Activated T-cell treated with anti-CD3 and anti-CD28 coated beads for 4 hours (primary cell): ENCODE measurements at regions not wholly inside any gene's neighbourhood (a gene's known extent, or its start where the extent isn't known, plus 50 kb on each side); places are given as distances from the start of the nearest gene placed in this dataset.
"Not testable (repeated sequence)": the region's sequence is repeated elsewhere in the genome, so short reads cannot be mapped to it uniquely, and the experiment has no call there.

ENCODE experiments used
- DNase-seq: peaks from one replicate; pipeline ENCODE4 v3.0.0-alpha.2; 2020

DNA sequence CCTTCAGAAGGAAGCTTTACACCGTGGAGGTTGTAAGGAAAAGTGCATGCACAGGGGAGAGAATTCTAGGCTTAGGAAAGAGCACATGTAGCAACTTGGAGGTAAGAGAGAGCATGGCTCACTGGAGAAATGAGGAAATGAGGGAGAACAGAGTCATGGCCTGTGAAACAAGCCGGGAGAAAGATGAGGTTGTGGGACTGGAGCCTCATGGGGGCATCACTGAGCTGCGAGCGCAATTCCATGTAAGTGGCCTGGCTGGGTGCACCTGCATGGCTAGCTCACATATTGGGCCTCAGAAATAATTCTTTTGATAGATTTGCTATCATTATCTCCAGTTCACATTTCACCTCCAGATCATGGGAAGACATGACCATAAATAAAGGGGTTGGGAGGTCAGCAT is 785.5 kb upstream of the RAB6C start:
- DNase-seq, result no peak

DNA sequence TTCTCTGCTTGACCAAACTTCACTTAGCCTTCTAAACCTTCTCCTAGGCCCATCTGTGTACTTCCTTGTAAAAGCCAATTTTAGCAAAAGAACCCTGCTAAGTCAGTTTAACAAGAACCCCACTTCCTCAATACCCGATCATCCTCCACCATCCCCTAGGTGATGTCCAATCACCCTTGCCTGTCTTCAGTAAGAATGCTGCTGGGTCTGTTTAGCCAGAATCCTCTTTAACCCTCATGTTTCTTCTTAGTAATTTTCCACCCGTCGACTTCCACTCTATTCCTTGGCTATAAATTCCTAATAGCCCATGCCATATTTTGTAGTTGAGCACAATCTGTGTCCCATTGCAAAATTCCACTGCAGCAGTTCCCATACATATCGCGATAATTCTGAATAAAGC is 780.0 kb upstream of the RAB6C start:
- DNase-seq, result no peak

DNA sequence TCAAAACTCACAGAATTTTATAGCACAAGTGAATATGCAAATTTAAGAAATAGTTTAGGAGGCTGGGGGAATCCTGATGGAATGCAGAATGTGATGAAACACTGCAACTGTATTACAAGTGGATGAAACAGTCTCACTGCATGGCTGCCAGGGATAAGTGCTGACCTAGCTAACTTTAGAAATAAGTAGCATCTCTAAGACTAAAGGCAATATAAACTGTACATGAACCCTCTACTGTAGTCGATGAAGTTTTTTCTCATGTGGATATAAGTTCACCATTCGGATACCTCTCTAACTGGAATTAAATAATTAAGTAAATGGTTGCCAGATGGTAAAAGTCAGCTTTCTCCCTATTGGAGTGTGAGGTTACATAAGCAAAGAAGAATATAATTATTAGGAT is 777.8 kb upstream of the RAB6C start:
- DNase-seq, result no peak

DNA sequence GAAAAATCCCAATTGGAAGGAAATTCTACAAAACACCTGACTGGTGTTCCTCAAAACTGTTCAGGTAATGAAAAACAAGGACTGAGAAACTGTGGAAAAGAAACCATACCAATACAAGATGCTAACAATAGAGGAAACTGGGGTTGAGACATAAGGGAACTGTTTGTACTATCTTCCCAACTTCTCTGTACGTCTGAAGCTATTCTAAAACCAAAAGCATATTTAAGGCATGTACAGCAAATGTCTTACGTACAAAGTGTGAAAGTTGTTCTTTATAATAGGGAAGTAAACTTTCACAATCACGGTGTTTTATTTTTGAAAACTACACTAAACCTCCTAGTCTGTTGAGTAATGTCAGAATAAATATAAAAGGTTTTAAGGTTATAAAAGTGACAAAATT is 776.1 kb upstream of the RAB6C start:
- no peak for DNase-seq

DNA sequence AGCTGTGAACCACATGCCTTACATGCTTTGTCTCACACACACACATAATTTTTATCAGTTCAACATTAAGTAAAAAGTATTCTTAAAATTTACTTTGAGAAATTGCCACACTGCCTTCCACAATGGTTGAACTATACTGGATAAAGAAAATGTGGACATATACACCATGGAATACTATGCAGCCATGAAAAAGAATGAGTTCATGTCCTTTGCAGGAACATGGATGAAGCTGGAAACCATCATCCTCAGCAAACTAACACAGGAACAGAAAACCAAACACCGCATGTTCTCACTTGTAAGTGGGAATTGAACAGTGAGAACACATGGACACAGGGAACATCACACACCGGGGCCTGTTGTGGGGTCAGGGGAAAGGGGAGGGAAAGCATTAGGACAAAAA is 774.9 kb upstream of the RAB6C start:
- not testable (repeated sequence) for DNase-seq

DNA sequence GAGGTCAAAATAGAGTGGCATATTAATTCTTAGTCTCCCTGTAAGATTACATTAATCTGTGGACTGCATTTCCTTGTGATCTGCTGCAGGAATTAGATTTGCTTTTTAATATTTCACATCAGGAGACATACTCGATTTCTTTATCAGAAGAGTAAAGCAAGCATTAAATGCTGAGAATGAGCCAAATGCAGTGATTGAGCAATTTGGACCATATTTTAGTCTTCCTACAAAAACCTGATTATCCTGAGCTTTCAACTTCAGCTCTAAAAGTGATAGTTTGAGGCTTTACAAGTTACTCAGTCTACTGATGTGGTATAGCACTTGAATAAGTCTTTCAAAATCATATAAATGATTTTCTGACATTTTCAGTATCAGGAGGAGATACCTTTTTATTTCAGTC is 774.3 kb upstream of the RAB6C start:
- no peak for DNase-seq

DNA sequence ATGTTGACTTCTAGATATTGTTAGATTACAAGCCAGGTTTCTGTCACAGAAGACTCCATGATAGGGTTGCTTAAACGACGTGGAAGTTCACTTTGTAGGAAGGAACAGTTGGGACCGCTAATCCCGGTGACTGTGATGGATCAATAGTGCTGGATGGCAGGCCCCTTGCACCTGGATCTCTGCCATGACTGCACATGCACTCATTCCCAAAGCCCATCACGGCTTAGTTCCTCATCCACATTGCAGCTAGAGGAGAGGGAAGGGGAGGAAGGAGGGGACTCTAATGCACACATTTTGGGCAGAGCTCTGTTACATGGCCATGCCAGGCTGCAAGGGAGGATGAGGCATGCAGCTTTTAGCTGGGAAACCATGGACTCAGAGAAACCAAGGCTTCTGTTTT is 773.7 kb upstream of the RAB6C start:
- no peak for DNase-seq

DNA sequence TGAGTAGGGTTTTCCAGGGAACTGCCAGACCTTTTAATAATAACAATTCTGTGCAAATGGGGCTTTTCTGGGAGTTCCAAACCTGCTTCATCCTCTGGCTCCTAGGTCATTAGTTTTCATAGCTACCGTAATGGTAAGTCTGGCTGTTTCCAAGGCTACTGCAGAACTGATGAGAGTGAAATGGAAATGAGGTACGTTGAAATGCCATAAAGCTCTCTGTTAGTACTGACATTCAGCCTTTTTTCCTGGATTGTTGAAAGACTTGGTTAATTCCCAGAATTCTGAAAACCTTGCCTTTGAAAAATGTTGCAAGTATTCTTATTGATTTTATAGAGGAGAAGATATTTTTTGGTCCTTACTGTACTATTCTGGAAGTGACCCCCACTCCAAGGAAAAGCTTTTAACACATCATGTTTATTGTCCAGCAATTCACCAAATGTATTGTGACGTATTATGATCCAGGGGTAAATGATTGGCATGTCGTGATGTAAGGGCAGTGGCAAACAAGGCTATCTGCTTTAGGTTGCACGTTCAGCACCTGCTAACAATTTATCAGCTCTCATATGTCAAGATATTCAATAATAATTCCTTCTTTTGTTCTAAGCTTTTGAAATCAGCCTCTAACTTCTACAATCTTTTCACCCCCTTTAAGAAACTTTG is 767.0 kb upstream of the RAB6C start:
- no peak for DNase-seq

DNA sequence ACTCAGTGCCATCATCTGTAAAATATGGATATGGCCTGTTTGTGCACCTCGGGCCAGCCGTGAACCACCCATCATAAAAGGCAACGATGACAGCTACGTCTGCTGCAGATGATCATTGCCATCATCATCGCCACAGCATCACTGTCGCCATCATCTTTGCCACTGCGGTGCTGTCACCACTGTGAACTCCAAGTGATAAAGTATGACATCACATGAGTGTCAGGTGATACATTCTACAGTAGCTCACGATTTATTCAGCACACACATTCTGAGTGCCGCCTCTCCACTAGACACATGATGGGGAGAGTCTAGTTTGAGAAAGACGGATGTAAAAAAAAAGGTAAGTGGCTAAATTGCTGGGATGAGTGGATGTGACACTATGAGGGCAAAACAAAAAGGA is 755.4 kb upstream of the RAB6C start:
- no peak for DNase-seq

DNA sequence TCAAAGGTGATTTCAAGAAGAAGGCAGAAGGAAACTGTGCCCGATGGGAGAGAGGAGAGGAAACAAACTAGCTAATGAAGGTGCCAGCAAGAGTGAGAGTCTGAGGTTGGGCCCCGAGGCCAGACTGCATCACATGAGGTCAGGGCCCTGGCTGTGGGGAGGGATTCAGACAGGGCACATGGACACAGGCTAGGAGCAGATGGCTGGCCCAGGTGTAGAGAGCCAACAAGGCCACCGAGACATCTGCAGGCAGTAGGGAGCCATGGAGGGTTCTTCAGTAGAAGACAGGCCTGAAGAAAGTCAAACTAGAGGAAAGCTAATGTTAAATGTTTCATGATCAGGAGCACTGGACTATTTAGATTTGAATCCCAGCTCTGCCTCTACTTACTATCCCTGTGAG is 755.0 kb upstream of the RAB6C start:
- no peak for DNase-seq

DNA sequence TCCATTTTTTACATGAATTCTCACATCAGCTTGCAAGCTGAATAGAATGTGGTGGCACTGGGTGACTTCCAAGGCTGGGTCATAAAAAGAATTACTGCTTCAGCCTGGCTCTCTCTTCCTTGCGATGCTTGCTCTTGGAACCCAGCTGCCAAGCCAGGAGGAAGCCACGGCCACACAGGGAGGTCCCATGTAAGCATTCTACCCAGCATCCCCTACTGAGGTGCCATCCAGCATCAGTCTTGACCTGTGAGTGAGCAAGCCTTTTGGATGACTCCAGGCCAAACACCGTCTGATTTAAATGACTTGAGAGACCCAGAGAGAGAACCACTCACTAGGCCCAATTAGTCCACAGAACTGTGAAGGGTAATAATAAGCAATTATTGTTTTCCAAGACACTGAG is 750.3 kb upstream of the RAB6C start:
- no peak for DNase-seq

DNA sequence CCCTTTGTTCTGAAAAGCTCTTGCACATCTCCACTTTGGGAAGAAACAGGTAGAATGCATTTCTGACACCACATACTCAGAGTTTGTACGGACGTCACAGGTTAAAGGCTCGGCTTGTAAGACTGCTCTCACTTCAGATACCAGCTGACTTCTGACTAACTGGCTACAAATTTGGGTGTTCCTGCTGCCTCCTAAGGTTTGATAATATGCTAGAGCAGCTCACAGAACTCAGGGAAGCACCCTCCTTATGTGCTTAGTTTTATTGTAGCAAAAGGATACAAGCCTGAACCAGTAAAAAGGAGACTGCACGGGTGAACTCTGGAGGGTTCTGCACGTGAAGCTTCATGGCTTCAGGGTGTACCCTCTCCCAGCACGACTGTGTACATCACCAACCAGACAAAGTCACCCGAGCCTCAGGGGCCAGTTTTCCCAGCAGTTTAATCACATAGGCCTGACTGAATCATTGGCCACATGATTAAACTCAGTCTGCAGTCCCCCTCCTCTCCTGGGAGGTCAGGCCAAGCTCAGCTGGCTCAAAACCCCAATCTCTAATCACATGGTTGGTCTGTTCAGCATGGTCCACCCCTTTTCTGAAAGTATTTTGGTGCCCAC is 749.5 kb upstream of the RAB6C start:
- no peak for DNase-seq

DNA sequence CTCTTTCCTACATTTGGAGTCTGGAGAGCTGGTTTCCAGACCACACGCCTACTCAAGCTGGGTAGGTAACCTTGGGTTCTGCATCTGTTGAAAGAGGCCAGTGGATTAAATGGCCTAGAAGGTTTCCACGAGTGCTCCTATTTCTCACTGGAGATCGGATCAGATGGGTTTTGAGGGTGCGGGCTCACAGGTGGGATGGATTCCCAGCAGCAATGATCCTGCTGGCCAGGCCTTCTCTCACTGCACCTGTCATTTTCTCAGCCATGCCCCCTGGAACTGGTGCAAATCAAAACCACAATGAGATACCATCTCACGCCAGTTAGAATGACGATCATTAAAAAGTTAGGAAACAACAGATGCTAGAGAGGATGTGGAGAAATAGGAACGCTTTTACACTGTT is 747.5 kb upstream of the RAB6C start:
- DNase-seq, result no peak

DNA sequence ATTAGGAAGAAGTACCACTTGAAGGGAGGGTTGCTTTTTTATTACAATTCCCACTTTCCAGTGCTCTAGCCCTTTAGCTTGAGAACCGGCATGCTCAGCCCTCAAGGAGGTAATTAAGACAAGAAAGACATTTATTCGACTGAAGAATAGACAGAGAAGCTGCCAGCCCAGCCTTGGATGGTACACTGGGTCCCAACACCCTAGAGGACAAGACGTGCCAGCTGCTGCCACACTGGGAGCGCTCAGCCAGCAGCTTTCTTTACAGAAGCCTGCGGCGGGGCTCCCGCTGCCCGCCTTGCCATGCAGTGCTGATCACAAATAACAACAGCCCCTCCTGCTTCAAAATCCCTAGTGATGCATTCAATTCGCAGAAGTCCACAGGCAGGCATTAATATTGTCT is 746.3 kb upstream of the RAB6C start:
- no peak for DNase-seq

DNA sequence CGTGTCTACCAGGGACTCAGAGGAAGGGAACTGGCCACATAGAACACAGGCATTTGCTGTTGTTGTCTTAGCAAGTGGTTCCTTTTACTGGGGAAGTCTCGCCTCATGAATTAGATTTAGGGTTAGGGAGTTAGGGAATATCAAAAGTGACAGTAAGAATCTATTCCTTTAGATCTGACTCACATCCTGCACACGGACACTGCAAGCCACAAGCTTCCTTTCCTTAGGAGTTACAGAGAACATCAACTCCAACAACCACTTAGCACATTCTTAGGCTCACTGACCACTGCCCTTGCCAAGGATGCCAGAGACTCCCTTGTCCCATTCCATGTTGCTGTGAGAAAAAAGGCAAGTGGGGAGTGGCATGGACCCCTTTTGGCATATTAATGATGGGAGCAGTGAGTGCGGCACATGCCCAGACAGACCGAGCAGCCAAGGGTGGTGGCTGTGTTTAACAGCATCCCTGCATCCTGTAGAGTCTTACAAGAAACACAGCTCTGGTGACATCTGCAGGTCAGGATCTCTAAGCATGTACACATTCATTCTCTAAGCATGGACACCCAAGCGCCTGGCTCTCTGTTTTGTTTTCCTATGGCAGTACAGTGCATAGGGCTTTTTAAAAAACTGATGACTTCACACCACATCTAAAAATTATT is 745.6 kb upstream of the RAB6C start:
- no peak for DNase-seq

DNA sequence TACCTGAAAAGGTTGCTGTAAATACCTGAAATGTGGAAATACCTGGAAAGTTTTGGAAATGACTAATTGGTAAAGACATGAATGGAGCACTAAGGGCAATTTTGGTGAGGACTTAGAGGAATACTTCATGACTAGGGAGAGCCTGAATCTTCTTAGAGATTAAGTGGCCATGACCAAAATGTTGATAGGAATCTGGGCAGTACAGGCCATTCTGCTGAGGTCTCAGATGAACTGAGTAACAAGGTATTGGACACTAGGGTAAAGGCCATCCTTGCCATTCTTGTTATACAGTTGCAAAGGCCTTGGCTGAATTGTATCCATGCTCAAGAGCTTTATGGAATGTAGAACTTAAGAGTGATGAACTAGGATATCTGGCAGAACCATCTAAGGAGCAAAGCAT is 742.9 kb upstream of the RAB6C start:
- no peak for DNase-seq

DNA sequence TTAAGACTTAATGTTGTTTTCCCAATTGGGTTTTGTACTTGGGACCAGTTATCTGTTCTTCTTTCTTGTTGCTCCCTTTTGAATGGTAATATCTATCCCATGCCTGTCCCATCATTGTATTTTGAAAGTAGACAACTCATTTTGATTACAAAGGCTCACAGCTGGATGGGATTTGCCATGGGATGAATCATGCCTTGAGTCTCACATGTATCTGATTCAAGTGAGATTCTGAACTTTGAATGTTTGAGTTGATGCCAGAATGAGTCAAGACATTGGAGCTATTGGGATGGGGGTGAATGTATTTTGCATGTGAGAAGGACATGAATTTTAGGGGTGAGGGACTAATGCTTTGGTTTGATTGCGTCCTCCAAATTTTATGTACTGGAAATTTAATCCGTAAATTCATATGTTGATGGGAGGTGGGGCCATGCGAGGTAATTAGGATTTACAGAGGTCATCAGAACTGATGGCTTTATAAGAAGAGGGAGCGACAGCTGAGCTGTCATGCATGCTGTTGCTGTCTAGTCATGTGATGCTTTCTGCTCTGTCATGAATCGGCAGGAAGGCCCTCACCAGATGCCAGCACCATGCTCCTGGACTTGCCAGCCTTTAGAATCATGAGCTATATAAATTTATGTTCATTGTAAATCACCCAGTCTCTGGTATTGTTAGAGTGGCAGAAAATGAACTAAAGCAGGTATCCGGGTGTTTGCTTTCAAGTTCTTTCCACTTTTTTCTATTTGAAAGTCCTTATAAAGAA is 741.3 kb upstream of the RAB6C start:
- no peak for DNase-seq

DNA sequence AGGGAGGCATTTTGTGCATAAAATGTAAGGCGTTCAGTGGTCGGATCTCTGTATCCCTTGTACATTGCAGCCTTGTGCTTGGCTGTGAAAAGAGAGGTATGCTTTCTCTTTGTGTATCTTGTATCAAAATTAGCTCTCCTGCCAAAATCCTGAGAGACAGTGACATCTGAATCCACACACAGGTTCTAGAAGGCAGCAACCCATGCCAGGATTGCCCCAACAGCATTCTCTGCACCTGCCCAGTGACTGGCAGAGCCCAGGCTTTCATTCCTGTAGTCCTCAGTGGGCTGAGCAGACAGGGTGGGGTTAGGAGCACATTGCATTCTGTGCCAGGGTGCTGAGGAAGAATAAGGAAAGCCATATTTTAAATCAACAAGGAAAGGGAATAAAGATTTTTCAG is 740.3 kb upstream of the RAB6C start:
- DNase-seq, result no peak

DNA sequence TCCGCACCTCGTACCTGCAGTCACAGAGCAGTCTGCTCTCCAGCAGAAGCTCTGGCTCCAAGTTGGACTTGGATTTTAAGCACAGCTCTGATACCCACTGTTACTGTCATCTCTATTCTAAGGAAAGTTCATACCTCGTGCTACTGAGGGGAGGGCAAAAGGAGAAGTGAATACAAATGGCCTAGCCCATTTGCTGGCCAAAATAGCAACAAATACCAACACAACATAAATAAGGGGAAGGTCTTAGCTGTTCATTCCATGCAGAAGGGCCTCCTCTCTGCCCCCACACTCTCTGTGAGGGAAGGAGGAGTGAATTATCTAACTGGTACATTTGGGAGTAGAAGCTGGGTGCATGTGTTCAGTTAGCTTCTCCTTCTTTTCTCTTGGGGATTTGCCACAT is 739.4 kb upstream of the RAB6C start:
- no peak for DNase-seq

DNA sequence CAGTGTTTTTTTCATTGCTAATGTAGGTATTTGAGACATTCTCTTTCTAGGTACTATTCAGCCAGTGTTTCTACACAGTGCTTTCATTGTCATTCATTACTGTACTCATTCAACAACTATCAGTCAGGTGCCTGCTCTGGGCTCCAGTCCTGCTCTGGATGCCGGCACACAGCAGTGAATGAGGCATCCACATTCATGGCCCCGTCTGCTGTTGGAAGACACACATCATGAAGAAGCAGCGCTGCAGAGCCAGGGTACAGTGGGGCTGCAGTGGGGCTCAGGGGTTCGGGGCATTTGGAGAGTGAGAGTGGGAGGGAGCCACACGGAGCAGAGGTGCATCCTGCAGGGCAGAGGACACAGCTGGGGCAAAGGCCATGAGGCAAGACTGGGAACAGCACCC is 737.2 kb upstream of the RAB6C start:
- DNase-seq, result no peak

DNA sequence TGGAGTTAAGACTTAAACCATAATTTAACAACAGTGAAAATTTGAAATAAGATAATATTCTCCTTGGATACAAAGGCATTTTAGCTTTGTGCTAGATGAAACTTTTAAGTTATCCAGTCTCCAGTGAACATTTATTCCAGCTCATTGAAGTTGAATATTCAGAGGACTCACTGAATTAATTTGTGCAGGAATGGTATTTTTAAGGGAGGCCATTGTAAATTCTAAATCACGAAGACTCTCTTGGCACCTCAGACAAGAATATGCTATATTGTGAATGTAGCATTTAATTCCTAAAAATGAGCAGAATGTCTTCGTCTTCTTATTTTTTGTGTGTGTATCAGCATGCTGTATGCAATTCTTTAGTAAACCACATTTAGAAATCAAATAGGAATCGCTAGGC is 731.7 kb upstream of the RAB6C start:
- DNase-seq, result no peak

DNA sequence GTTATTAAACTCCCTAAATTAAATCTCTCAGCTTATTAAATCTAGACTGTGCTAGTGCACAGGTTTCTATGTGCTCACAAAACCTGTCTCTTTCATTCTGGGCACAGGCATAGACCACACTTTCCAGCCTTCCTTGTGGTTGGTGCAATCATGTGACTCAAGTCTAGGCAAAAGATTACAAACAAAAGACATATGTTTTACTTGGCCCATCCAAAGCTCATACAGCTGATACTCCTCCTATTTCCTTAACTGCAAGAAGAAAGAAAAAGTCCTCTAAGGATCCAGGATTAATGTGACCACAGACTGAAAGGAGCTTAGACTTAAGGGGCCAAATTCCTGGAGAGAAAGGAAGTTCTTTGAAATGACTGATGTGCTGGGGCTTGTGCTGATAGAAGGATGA is 731.3 kb upstream of the RAB6C start:
- DNase-seq, result no peak

DNA sequence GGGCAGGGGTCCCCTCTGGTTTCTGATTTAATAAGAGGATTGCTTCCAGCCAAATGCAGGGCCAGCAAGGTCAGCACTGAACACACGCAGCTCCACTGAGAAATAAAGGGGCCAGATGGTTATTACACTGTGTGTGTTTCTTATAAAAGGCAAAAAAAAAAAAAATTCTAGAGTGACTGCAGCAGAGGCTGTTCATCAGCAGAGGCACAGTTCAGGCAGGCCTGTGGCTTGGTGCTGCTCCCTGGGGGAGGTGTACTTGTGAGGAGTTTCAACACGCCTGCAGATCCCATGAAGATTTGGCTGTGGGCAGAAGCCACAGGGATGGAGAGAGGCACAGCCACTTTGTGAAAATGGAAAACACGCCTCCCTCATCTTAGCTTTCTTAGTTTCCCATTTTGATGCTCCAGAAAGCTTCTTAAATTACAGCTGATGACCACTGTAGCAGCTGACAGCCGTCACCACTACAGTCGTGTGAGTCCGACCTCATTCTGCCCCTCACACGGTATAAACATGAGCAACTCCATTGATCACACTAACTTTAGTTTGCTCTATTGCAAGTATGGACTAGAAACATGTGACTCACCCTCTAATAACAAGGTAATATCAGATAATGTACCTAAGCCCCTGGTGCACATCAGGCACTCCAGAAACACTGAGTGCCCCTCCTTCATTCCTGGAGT is 726.5 kb upstream of the RAB6C start:
- no peak for DNase-seq

DNA sequence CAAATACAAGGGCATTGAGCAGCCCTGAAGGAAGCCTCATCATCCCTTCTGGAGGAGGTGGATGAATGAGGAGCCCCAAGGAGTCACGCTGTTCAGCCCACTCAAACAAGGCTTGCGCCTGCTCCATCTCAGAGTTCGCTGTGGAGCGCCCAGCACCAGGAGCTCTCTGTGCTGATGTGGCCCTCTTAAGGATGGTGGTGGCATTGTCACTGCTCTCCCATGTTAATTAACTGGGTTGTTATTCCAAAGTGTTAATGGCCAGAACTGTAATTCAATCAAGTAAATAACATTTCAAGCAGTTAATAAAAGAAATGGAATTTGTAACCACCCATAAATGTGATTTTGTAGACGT is 726.0 kb upstream of the RAB6C start:
- DNase-seq, result no peak
